ENCODE measurements at regions not wholly inside any gene's neighbourhood (a gene's known extent, or its start where the extent isn't known, plus 50 kb on each side); places are given as distances from the start of the nearest gene placed in this dataset.

- TF ChIP-seq CTCF (IDR thresholded peaks at IDR 0.05) = no peak
- TF ChIP-seq SIN3A (IDR thresholded peaks at IDR 0.05; ENCODE audit: borderline replicate concordance, insufficient read depth, low read depth, low read length) = no peak
- TF ChIP-seq TCF7L2 (IDR thresholded peaks at IDR 0.05; ENCODE audit: low read depth, low read length) = no peak
- no peak for TF ChIP-seq POLR2AphosphoS5 (IDR thresholded peaks at IDR 0.05; ENCODE audit: low read depth, low read length)
- no peak for TF ChIP-seq REST (IDR thresholded peaks at IDR 0.05; ENCODE audit: insufficient read depth in 1 of 2, low read depth in 2 of 2, low read length in 1 of 2)
Observed at GRCh38 chr9:120256146-120256545, 323.8 kb downstream of the CDK5RAP2 start.
